Lung (tissue), 11 donors: ENCODE measurements at regions not wholly inside any gene's neighbourhood (a gene's known extent, or its start where the extent isn't known, plus 50 kb on each side); places are given as distances from the start of the nearest gene placed in this dataset.

ENCODE experiments used
- ATAC-seq: fragments of 200-7000 bp; cut with Tn5 transposase; one replicate; pipeline ENCODE4 v1.9.1; 2020; ENCODE audit warnings: moderate number of reproducible peaks; ENCODE audit not compliant: insufficient read depth, low FRiP score
- DNase-seq, 3 donors: peaks; one replicate each; pipeline ENCODE4 v3.0.0-alpha.2; 2013 to 2017
- H3K27ac ChIP-seq, 2 donors: one replicate each; pipeline ENCODE4 v1.5.1; 2013; ENCODE audit warnings: mild to moderate bottlenecking in 2 of 2, moderate library complexity in 2 of 2, control low read depth in 1 of 2, inconsistent platforms in 1 of 2, low read depth in 1 of 2, low read length in 1 of 2
- H3K27me3 ChIP-seq, 3 donors: one replicate each; pipeline ENCODE4 v1.5.1; 2013; ENCODE audit warnings: low read length in 2 of 3; ENCODE audit not compliant: control insufficient read depth in 3 of 3, insufficient read depth in 3 of 3
- H3K36me3 ChIP-seq, 4 donors: one replicate each; pipeline ENCODE4 v1.5.1; 2013; ENCODE audit warnings: low read length in 4 of 4, mild to moderate bottlenecking in 1 of 4, moderate library complexity in 1 of 4; ENCODE audit not compliant: control insufficient read depth in 4 of 4, insufficient read depth in 4 of 4
- H3K4me1 ChIP-seq, 5 donors: one replicate each; pipeline ENCODE4 v1.5.1; 2013; ENCODE audit warnings: low read length in 5 of 5, mild to moderate bottlenecking in 2 of 5, moderate library complexity in 1 of 5; ENCODE audit not compliant: control insufficient read depth in 5 of 5, insufficient read depth in 5 of 5
- H3K4me3 ChIP-seq: one replicate; pipeline ENCODE4 v1.5.1; 2013; ENCODE audit warnings: mild to moderate bottlenecking, control low read depth, moderate library complexity
- H3K9ac ChIP-seq, 2 donors: one replicate each; pipeline ENCODE4 v1.5.1; 2013; ENCODE audit warnings: low read length in 2 of 2, control low read depth in 1 of 2; ENCODE audit not compliant: insufficient read depth in 1 of 2
- H3K9me3 ChIP-seq, 4 donors: one replicate each; pipeline ENCODE4 v1.5.1; 2013; ENCODE audit warnings: low read length in 3 of 4, mild to moderate bottlenecking in 1 of 4, moderate library complexity in 1 of 4; ENCODE audit not compliant: control insufficient read depth in 4 of 4, insufficient read depth in 3 of 4
- WGBS, 2 donors: extraction: QIAGEN DNeasy Blood & Tissue Kit; methylation state at CpG; one replicate each; pipeline ENCODE4 v1.1.7; 2013; 5-methylcytosine and 5-hydroxymethylcytosine counted together
- TF ChIP-seq, protein P1 (sequence below): IDR thresholded peaks from 2 replicates; pipeline ENCODE4 v1.5.1; 2012; ENCODE audit warnings: mild to moderate bottlenecking; ENCODE audit errors: control extremely low read depth, extremely low read depth
- donor health status: control.
- donor health status: control.
- donor health status: Bipolar disorder and iron deficiency.
- donor health status: healthy.
- donor health status: DM: yes; HTN: yes; CAD: no.

DNA sequence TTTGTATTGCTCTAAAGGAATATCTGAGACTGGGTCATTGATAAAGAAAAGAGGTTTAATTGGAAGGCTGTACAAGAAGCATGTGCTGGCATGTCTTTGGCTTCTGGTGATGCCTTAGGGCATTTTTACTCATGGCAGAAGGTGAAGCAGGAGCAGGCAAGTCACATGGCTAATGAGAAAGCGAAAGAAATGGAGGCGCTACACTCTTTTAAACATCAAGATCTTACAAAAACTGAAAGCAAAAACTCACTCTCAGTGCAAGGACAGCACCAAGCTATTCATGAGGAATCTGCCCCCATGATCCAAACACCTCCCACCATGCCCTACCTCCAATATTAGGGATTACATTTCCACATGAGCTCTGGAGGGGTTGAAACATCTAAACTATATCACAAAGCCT lies 1458.8 kb upstream of the ACO1 start:
- DNase-seq (no peak), ATAC-seq (no peak)
- 94 to 95% methylated on average over 2 of the region's 2 CpGs for WGBS, 2 donors
- no peak overlapping the region for H3K9ac ChIP-seq
- no peaks in the 10 kb centered on the region for H3K27me3 ChIP-seq
- H3K4me3 ChIP-seq = no peak overlapping the region
- TF ChIP-seq, protein P1, sequence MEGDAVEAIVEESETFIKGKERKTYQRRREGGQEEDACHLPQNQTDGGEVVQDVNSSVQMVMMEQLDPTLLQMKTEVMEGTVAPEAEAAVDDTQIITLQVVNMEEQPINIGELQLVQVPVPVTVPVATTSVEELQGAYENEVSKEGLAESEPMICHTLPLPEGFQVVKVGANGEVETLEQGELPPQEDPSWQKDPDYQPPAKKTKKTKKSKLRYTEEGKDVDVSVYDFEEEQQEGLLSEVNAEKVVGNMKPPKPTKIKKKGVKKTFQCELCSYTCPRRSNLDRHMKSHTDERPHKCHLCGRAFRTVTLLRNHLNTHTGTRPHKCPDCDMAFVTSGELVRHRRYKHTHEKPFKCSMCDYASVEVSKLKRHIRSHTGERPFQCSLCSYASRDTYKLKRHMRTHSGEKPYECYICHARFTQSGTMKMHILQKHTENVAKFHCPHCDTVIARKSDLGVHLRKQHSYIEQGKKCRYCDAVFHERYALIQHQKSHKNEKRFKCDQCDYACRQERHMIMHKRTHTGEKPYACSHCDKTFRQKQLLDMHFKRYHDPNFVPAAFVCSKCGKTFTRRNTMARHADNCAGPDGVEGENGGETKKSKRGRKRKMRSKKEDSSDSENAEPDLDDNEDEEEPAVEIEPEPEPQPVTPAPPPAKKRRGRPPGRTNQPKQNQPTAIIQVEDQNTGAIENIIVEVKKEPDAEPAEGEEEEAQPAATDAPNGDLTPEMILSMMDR = no peak
- H3K36me3 ChIP-seq = no peaks in the 10 kb centered on the region
- H3K27ac ChIP-seq = no peak overlapping the region
- H3K4me1 ChIP-seq = no peaks in the 10 kb centered on the region
- no peaks in the 10 kb centered on the region for H3K9me3 ChIP-seq

DNA sequence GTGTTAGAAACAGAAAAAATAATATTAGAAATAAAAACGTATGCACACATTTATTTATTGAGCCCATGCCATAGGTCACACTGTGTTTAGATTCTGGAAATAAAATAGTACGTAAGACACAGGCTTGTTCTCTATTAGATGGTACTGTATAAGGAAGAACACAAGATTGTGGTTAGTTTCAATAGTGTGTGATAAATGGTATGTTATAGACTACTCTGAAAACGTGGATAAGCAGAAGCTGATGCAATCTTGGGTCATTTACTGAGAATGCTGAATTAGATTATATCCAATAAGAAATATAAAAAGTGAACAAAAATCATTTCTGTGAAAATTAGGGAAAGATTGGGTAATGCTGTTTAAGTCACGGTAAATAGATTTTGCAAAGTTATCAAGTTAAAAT lies 1456.4 kb upstream of the ACO1 start:
- Histone ChIP-seq H3K9ac (no peak overlapping the region), H3K27me3 (no peaks in the 10 kb centered on the region), H3K36me3 (no peaks in the 10 kb centered on the region), H3K4me1 (no peaks in the 10 kb centered on the region), H3K4me3 (no peak overlapping the region), H3K9me3 (no peaks in the 10 kb centered on the region), H3K27ac (no peak overlapping the region)
- WGBS, 2 donors = 60 to 66% methylated on average over 4 of the region's 4 CpGs
- no peak for ATAC-seq
- no peak for DNase-seq
- TF ChIP-seq, protein P1 = no peak

DNA sequence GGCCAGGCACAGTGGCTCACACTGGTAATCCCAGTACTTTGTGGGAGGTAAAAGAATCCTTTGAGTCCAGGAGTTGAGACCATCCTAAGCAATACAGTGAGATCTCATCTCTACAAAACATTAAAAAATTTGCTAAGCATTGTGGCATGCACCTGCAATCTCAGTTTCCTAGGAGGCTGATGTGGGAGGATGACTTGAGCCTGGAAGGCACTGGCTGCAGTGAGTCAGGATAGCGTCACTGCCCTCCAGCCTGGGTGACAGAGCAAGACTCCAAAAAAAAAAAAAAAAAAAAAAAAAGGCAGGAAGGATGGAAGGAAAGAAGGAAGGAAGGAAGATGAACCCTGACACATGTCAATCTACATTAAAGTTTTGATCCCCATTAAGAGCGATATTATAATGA lies 1452.2 kb upstream of the ACO1 start:
- Histone ChIP-seq H3K27me3 (no peaks in the 10 kb centered on the region), H3K27ac (no peak overlapping the region), H3K36me3 (no peaks in the 10 kb centered on the region), H3K4me3 (no peak overlapping the region), H3K9me3 (no peaks in the 10 kb centered on the region), H3K4me1 (no peaks in the 10 kb centered on the region), H3K9ac (no peak overlapping the region)
- WGBS, 2 donors = 87 to 88% methylated on average over 2 of the region's 2 CpGs
- no peak for DNase-seq
- no peak for ATAC-seq
- TF ChIP-seq, protein P1 = no peak

DNA sequence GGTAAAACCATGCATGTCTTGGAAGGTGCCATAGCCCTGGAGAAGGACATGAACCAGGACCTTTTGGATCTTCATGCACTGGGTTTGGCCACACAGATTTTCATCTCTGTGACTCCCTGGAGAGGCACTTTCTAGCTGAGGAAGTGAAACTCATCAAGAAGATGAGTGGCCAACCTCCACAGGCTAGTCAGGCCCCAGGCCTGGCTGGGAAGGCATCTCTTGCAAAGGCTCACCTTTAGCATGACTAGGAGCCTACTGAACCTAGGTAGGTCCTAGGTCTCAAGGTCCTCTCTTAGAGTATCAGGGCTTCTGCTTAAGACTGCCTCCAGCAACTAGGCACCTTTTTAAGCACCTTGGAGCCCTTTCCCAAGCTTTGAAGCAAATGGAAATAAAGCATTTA lies 1448.7 kb upstream of the ACO1 start:
- no peak for DNase-seq
- Histone ChIP-seq H3K9ac (no peak overlapping the region), H3K4me3 (no peak overlapping the region), H3K27ac (no peak overlapping the region), H3K27me3 (no peaks in the 10 kb centered on the region), H3K4me1 (no peaks in the 10 kb centered on the region), H3K36me3 (no peaks in the 10 kb centered on the region), H3K9me3 (no peaks in the 10 kb centered on the region)
- TF ChIP-seq, protein P1 = no peak
- ATAC-seq = no peak
